K562 (cell line): ENCODE measurements at regions not wholly inside any gene's neighbourhood (a gene's known extent, or its start where the extent isn't known, plus 50 kb on each side); places are given as distances from the start of the nearest gene placed in this dataset.

ENCODE experiments used
- CTCF ChIP-seq, 3 experiments: IDR thresholded peaks in 2 of 3; conservative IDR thresholded peaks in 1 of 3; 2 replicates each; pipeline ENCODE4 v1.5.1; 2011 to 2012; ENCODE audit warnings: low read length in 3 of 3, mild to moderate bottlenecking in 3 of 3, control low read depth in 2 of 3, improper control_type of control experiment in 1 of 3, inconsistent platforms in 1 of 3, low read depth in 1 of 3, mixed read lengths in 1 of 3, moderate library complexity in 1 of 3; ENCODE audit not compliant: insufficient read depth in 2 of 3
- FOXA3 ChIP-seq, 2 experiments: fragments of 450-650 bp in 1 of 2; sonication (generic) in 1 of 2; formaldehyde crosslinking; IDR thresholded peaks in 1 of 2; conservative IDR thresholded peaks in 1 of 2; 2 replicates each; pipeline versions ENCODE4 v1.4.0 to v1.8.0; 2020 to 2022; ENCODE audit warnings: mild to moderate bottlenecking in 2 of 2, missing genetic modification reagents in 1 of 2
- KDM1A ChIP-seq, 2 experiments: fragments of 450-650 bp; IDR thresholded peaks; 2 replicates each; pipeline ENCODE4 v1.6.1; 2016; ENCODE audit warnings: mild to moderate bottlenecking in 2 of 2
- TF ChIP-seq, protein P1 (sequence below): sonication (generic); formaldehyde crosslinking; IDR thresholded peaks from 2 replicates; pipeline ENCODE4 v1.8.1; 2023; ENCODE audit warnings: mild to moderate bottlenecking, missing genetic modification reagents

DNA sequence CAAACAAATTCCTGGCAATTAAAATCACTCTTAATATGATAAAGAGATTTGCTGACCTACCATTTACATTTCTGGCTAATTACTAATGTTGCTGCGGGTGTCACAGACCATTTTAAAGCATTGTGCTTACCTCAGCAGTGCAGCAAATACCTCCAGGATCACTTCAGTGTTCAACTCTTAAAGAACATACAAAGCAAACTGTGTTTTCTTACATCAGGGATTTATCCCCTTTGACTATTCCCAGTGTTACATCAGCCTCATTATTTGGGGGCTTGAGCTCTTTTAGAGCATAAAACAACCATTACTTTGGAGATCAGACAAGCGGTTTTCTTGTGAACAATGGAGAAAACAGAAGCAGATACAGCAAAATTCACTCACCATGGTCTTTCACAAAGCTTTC, 185.4 kb downstream of the LYPLAL1 start:
- no peak for TF ChIP-seq CTCF (IDR thresholded peaks at IDR 0.05 in 2 of 3, conservative IDR thresholded peaks at IDR 0.05 in 1 of 3; ENCODE audit: insufficient read depth in 2 of 3, low read depth in 1 of 3, low read length in 3 of 3)
- TF ChIP-seq, protein P1, sequence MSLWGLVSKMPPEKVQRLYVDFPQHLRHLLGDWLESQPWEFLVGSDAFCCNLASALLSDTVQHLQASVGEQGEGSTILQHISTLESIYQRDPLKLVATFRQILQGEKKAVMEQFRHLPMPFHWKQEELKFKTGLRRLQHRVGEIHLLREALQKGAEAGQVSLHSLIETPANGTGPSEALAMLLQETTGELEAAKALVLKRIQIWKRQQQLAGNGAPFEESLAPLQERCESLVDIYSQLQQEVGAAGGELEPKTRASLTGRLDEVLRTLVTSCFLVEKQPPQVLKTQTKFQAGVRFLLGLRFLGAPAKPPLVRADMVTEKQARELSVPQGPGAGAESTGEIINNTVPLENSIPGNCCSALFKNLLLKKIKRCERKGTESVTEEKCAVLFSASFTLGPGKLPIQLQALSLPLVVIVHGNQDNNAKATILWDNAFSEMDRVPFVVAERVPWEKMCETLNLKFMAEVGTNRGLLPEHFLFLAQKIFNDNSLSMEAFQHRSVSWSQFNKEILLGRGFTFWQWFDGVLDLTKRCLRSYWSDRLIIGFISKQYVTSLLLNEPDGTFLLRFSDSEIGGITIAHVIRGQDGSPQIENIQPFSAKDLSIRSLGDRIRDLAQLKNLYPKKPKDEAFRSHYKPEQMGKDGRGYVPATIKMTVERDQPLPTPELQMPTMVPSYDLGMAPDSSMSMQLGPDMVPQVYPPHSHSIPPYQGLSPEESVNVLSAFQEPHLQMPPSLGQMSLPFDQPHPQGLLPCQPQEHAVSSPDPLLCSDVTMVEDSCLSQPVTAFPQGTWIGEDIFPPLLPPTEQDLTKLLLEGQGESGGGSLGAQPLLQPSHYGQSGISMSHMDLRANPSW (CRISPR knock-in tag), result no peak
- no peak for TF ChIP-seq KDM1A (IDR thresholded peaks at IDR 0.05)
- TF ChIP-seq FOXA3 (CRISPR knock-in tag; conservative IDR thresholded peaks at IDR 0.05 in 1 of 2, IDR thresholded peaks at IDR 0.05 in 1 of 2), result no peak
